ENCODE measurements at regions not wholly inside any gene's neighbourhood (a gene's known extent, or its start where the extent isn't known, plus 50 kb on each side); places are given as distances from the start of the nearest gene placed in this dataset.

GRCh38 chr10:126781450-126782216, 111.1 kb upstream of the C10orf90 start:
- ChIA-PET POLR2A (no interaction called here), CTCF (interaction anchor here (0.8 kb wide), 1 partner anchor 19 kb away, joined by 3 read pairs; no protein-coding TSS in a partner anchor)
- no peak overlapping the region for H3K4me3 ChIP-seq (ENCODE audit: low read depth, low read length)
- no peaks in the 10 kb centered on the region for H3K9me3 ChIP-seq (ENCODE audit: control insufficient read depth, insufficient read depth, low read depth, low read length)
- H3K4me1 ChIP-seq (ENCODE audit: control insufficient read depth, insufficient read depth, low read length), result no peaks in the 10 kb centered on the region
- no peak overlapping the region for H3K27ac ChIP-seq (ENCODE audit: extremely low read depth, low read depth, low read length)
- H3K36me3 ChIP-seq (ENCODE audit: control insufficient read depth in 2 of 2, insufficient read depth in 1 of 2, low read length in 2 of 2), result no peaks in the 10 kb centered on the region
- TF ChIP-seq ZNF704 (tag by site-specific recombination; IDR thresholded peaks at IDR 0.05), result no peak
- TF ChIP-seq ZNF792 (tag by site-specific recombination; IDR thresholded peaks at IDR 0.05), result no peak
- no peak for TF ChIP-seq ZNF155 (tag by site-specific recombination; IDR thresholded peaks at IDR 0.05)
- TF ChIP-seq ZNF791 (tag by site-specific recombination; IDR thresholded peaks at IDR 0.05), result no peak
- TF ChIP-seq MZF1 (tag by site-specific recombination; IDR thresholded peaks at IDR 0.05; ENCODE audit: borderline replicate concordance), result no peak
- no peak for TF ChIP-seq RBAK (tag by site-specific recombination; IDR thresholded peaks at IDR 0.05)
- no peak for TF ChIP-seq SP2 (tag by site-specific recombination; IDR thresholded peaks at IDR 0.05)
- no peak for TF ChIP-seq KLF1 (tag by site-specific recombination; IDR thresholded peaks at IDR 0.05)
- TF ChIP-seq ZNF558 (tag by site-specific recombination; IDR thresholded peaks at IDR 0.05), result no peak
- TF ChIP-seq ZXDB (tag by site-specific recombination; IDR thresholded peaks at IDR 0.05), result no peak
- no peak for TF ChIP-seq HOXC10 (CRISPR knock-in tag; IDR thresholded peaks at IDR 0.05)
- TF ChIP-seq ZBTB17 (tag by site-specific recombination; IDR thresholded peaks at IDR 0.05), result no peak
- TF ChIP-seq ZBTB11 (tag by site-specific recombination; conservative IDR thresholded peaks at IDR 0.05; ENCODE audit: low read depth), result no peak
- no peak for TF ChIP-seq ZNF266 (tag by site-specific recombination; IDR thresholded peaks at IDR 0.05; ENCODE audit: low read depth)
- TF ChIP-seq ZNF610 (tag by site-specific recombination; IDR thresholded peaks at IDR 0.05; ENCODE audit: borderline replicate concordance), result no peak
- no peak for TF ChIP-seq REST (tag by site-specific recombination; IDR thresholded peaks at IDR 0.05)
- TF ChIP-seq YY2 (tag by site-specific recombination; IDR thresholded peaks at IDR 0.05), result no peak
- TF ChIP-seq KLF8 (tag by site-specific recombination; IDR thresholded peaks at IDR 0.05), result no peak
- no peak for TF ChIP-seq ZNF548 (tag by site-specific recombination; IDR thresholded peaks at IDR 0.05)
